ENCODE measurements at regions not wholly inside any gene's neighbourhood (a gene's known extent, or its start where the extent isn't known, plus 50 kb on each side); places are given as distances from the start of the nearest gene placed in this dataset.

DNA sequence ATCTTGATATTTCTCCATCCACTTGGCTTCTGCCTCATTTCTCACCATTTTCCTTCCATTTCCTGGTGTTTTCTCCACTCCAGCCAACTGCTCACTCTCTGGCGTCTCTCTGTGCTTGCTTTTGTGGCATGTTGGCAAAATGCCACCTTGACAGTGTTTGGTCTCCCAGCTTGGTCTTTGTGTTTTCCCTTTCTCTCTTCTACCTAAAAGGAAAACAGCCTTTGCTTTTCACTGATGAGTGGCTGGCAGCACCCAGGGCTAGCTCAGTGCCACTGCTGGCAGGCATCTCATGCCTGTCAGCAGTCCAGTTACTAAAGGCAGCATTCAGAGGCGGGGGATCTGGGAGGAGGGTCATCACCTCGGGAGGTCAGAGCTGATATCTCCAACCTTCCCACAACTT is 55.3 kb upstream of the DSCAM start:
- no peak overlapping the region for H4K8ac ChIP-seq (replicated peaks; ENCODE audit: insufficient read length, low read depth, low read length)
- no peak overlapping the region for H4K5ac ChIP-seq (ENCODE audit: insufficient read length, low read depth, low read length)
- no peak overlapping the region for H2AK5ac ChIP-seq (ENCODE audit: insufficient read length, low read length)
- no peak overlapping the region for H3K4me2 ChIP-seq (ENCODE audit: insufficient read depth, insufficient read length, low read length)
- TF ChIP-seq, protein P1, sequence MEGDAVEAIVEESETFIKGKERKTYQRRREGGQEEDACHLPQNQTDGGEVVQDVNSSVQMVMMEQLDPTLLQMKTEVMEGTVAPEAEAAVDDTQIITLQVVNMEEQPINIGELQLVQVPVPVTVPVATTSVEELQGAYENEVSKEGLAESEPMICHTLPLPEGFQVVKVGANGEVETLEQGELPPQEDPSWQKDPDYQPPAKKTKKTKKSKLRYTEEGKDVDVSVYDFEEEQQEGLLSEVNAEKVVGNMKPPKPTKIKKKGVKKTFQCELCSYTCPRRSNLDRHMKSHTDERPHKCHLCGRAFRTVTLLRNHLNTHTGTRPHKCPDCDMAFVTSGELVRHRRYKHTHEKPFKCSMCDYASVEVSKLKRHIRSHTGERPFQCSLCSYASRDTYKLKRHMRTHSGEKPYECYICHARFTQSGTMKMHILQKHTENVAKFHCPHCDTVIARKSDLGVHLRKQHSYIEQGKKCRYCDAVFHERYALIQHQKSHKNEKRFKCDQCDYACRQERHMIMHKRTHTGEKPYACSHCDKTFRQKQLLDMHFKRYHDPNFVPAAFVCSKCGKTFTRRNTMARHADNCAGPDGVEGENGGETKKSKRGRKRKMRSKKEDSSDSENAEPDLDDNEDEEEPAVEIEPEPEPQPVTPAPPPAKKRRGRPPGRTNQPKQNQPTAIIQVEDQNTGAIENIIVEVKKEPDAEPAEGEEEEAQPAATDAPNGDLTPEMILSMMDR (conservative IDR thresholded peaks at IDR 0.05): no peak
- H3K14ac ChIP-seq (ENCODE audit: insufficient read depth, low read length): no peak overlapping the region
- no peak overlapping the region for H3K4ac ChIP-seq (ENCODE audit: low read depth, low read length)
- no peak overlapping the region for H2BK15ac ChIP-seq (ENCODE audit: low read depth, low read length)
- WGBS (ENCODE audit: extremely low coverage, insufficient read length, low lambda C conversion rate): no CpG with 5 or more reads among the region's 3 CpGs
- no peak overlapping the region for H2BK120ac ChIP-seq (ENCODE audit: low read depth, low read length, poor library complexity, severe bottlenecking)
- Mint-ChIP-seq H3K4me3 (no peak overlapping the region), H3K4me1 (peaks cover 4 to 5% of the 10 kb centered on the region in 2 experiments; a peak in 3 of 4 replicates), H3K27ac (no peak overlapping the region; a peak in 1 of 7 replicates), H3K9me3 (peaks cover 10% of the 10 kb centered on the region in 2 experiments; a peak in 4 of 5 replicates), H3K36me3 (ENCODE audit: insufficient read depth in 1 of 3, low read depth in 3 of 3) (peaks cover 0 to 9% (median 3%) of the 10 kb centered on the region in 3 experiments; a peak in 3 of 7 replicates), H3K27me3 (ENCODE audit: low read depth) (peaks cover 1% of the 10 kb centered on the region; the same call in 1 of the 2 replicates)
- DNase-seq: no peak
- no peak overlapping the region for H3K18ac ChIP-seq (ENCODE audit: insufficient read length, low read depth, low read length)
- H3K27ac ChIP-seq (ENCODE audit: insufficient read length, low read depth, low read length): no peak overlapping the region
- no peak overlapping the region for H3K23ac ChIP-seq (ENCODE audit: insufficient read length, low read depth, low read length)
- no peaks in the 10 kb centered on the region for H3K79me1 ChIP-seq (ENCODE audit: insufficient read depth, low read depth, low read length, poor library complexity, severe bottlenecking)
- H4K20me1 ChIP-seq (ENCODE audit: control insufficient read depth, insufficient read depth, insufficient read length): no peaks in the 10 kb centered on the region
- H3K79me2 ChIP-seq (ENCODE audit: insufficient read depth, low read length): no peaks in the 10 kb centered on the region
- H3K9me3 ChIP-seq (ENCODE audit: control insufficient read depth, low read depth, low read length): peaks cover 4% of the 10 kb centered on the region
- H3T11ph ChIP-seq (ENCODE audit: low read length): no peak overlapping the region
- no peaks in the 10 kb centered on the region for H3K23me2 ChIP-seq (ENCODE audit: insufficient read length, low read depth, low read length, poor library complexity, severe bottlenecking)
- no peak overlapping the region for H4K91ac ChIP-seq (ENCODE audit: insufficient read length, low read depth, low read length)
- H3K9ac ChIP-seq (ENCODE audit: extremely low read depth, insufficient read length, low read length): no peak overlapping the region
- no peak overlapping the region for H2AFZ ChIP-seq (ENCODE audit: low read length)
- no peak overlapping the region for H2BK5ac ChIP-seq (ENCODE audit: insufficient read length, low read length)
- no peak overlapping the region for H2BK12ac ChIP-seq (ENCODE audit: insufficient read length, low read depth, low read length)
- H3K4me1 ChIP-seq (ENCODE audit: insufficient read depth, low read length): no peaks in the 10 kb centered on the region
- no peaks in the 10 kb centered on the region for H3K27me3 ChIP-seq (ENCODE audit: insufficient read depth, low read length)
- no peak overlapping the region for H3K56ac ChIP-seq (ENCODE audit: insufficient read length, low read depth, low read length)
- no peak overlapping the region for H2BK20ac ChIP-seq (ENCODE audit: low read depth, low read length, poor library complexity, severe bottlenecking)

Measured in H9 (cell line).